Endometrium (tissue), 2 donors: ENCODE measurements at regions not wholly inside any gene's neighbourhood (a gene's known extent, or its start where the extent isn't known, plus 50 kb on each side); places are given as distances from the start of the nearest gene placed in this dataset.
"Not testable (repeated sequence)": the region's sequence is repeated elsewhere in the genome, so short reads cannot be mapped to it uniquely, and the experiment has no call there.

Experiments used
- FAIRE-seq: peaks from 2 replicates; lab custom pipeline; 2012; peaks lifted over from hg19 to GRCh38; lab: Jason Lieb, UNC
- donor health status: control.
- donor health status: control.

DNA sequence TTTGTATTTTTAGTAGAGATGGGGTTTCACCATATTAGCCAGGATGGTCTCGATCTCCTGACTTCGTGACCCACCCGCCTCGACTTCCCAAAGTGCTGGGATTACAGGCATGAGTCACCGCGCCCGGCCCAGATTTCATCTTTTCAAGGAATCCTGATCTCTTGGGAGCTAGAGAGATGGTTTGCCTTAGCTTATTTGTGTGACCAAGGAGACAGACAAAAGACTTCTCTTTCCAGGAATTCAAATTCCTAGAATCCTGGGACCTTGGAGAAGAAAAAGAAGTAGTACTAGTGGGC lies 337.1 kb upstream of the KLF4 start:
- FAIRE-seq, result not testable (repeated sequence)

DNA sequence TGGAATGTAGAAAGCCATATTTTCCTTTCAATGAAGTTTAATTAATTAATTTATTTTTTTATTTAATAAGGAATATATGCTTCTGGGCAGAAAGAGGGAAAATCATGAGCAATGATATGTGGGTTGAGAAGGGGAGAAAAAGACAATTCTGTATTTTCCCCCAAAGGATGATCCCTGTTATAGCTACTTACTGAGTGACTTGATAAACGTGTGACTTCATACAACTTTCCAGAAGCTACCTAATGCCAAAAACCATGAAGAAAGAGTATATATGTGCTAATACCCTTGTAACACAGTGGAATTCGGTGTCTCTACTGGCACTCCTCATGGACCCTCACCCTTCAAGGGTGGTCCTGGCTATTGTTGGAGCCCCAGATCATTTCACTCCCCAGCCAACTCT lies 335.0 kb upstream of the KLF4 start:
- no peak for FAIRE-seq

DNA sequence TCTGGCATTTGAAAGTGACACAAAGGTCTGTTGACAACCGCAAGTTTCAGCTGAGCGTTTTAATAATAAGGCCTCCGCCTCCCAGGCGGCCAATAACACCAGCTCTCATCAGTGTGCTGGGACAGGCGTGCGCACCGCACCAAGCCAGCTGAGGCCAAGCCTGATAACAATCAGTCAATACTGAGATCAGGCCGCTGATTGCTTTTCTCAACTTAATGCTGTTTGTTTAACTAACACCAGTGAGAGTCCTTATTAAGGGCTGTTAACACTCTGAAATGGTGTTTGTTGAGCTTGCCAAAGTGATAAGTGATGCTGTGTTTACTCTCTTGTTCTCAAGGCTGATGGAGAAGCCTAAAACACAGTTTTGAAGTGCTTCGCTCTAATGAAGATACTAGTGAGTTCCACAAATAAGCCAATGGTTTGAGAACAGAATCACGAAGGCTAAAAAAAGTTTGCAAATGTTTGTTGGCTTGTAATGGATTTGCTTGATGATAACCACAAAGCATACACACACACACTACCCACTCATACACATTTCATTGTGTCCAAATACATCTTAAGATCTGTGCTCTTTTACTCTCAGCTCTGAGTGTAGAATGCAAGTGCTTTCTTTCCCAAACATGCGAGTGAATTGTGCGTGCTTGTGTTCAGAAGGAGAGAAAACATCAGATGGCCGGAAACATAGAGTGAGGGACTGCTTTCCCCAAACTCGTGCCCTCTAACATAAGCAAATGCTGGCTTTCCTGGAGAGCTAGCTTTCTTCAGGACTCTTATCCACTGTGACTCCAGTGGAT lies 330.4 kb upstream of the KLF4 start:
- FAIRE-seq, result no peak

DNA sequence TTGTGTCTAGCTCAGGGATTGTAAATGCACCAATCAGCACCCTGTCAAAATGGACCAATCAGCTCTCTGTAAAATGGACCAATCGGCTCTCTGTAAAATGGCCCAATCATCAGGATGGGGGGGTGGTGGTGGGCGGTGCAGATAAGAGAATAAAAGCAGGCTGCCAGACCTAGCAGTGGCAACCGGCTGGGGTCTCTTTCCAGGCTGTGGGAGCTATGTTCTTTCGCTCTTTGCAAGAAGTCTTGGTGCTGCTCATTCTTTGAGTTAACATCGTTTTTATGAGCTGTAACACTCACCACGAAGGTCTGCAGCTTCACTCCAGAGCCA lies 328.9 kb upstream of the KLF4 start:
- FAIRE-seq, result not testable (repeated sequence)

DNA sequence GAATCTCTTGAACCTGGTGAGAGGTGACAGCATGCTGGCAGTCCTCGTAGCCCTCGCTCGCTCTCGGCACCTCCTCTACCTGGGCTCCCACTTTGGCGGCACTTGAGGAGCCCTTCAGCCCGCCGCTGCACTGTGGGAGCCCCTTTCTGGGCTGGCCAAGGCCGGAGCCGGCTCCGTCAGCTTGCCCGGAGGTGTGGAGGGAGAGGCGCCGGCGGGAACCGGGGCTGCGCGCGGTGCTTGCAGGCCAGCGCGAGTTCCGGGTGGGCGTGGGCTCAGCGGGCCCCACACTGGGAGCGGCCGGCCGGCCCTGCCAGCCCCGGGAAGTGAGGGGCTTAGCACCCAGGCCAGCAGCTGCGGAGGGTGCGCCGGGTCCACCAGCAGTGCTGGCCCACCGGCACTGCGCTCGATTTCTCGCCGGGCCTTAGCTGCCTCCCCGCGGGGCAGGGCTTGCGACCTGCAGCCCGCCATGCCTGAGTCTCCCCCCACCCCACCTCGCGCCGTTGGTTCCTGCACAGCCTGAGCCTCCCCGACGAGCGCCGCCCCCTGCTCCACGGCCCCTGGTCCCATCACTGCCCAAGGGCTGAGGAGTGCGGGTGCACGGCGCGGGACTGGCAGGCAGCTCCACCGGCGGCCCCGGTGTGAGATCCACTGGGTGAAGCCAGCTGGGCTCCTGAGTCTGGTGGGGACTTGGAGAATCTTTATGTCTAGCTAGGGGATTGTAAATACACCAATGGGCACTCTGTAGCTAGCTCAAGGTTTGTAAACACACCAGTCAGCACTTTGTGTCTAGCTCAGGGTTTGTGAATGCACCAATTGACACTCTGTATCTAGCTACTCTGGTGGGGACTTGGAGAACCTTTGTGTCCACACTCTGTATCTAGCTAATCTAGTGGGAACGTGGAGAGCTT lies 328.3 kb upstream of the KLF4 start:
- not testable (repeated sequence) for FAIRE-seq

DNA sequence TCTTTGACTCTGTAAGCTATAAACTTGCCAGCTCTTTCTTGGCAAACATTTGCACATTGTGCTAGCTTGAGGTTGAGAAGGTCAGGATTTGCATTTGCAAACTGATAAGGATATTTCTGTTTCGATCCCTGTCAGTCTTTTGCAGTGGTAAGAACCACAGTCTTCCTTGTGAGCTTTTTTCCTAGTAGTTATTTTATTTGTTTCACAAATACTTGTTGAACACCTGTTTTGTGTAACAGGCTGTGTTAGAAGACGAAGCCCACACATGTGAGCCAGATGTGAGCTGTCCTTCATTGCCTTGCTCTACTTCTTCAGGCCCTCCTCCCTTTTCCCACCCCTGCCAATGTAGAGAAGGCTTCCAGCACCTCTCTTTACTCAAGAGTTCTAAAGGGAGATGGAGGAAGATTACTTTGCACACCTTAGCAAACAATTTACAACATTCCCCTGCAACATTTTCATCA lies 327.0 kb upstream of the KLF4 start:
- FAIRE-seq, result peak; percentile 18

DNA sequence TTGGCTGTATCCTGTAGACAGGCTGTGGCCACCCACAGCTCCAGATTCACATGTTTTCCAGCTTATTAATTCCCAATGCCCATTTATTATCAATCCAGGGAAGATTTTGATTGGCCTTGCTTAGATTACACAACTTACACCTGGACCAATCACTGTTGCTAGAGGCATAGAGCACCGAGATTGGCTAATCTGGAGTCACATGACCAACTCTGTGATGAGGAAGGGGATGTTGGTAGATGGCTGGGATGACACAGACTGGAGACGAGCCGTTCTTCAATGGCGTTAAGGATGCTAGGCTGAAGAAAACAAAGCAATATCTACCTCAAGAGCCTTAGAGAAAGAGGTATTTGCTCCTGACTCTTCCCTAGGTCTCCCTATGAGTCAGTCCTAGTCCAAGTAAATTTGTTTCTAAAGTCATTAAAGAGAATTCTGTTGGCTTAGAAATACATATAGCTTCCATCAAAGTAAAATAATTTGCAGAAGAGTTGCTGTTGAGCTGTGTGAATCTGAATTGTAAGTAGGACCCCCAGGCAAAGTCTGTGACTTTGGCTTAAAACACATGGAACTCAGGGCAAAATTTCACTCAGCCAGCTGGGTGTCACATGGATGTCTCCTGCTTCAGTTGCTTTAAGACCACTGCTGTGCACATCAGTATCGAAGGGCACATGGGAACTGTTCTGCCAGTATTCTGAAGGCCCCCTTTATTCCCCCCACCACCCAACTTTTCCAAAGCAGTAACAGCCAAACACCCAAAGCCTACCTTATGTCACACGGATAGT lies 326.4 kb upstream of the KLF4 start:
- no peak for FAIRE-seq

DNA sequence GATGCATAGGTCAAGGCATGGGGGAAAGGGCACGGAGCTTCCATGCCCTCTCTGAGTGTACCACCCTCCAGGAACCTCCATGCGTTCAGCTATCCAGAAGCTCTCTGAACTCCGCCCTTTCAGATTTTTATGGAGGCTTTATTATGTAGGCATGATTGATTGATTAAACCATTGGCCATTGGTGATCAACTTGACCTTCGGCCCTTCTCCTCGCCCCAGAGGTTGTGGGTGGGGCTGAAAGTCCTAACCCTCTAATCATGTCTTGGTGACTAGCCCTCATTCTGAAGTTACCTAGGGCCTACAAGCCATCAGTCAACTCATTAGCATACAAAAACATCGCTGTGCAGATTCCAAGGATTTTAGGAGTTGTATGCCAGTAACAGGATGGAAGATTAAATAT lies 323.7 kb upstream of the KLF4 start:
- no peak for FAIRE-seq

DNA sequence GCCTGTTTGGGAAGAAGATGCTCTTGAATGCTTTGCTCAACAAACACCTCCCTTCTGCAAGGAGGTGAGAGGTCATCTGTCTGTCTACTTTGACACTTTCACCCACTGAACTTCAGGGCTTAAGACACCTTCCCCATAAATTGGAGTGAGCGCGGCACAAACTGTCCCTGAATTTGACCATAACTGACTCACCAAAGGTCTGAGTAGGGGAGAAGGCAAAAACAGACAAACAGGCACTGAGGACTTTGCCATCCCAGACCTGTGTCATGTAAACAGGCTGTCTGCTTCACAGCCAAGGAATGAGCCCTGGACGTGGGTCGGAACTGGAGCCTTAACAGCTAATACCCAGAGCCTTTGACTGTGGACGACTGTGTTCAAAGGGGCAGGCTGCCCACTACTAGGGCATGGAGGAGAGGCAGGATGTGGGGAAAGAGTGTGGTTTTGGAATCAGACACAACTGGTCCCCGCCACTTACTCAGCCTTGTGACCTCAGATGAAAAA lies 320.9 kb upstream of the KLF4 start:
- FAIRE-seq, result no peak

DNA sequence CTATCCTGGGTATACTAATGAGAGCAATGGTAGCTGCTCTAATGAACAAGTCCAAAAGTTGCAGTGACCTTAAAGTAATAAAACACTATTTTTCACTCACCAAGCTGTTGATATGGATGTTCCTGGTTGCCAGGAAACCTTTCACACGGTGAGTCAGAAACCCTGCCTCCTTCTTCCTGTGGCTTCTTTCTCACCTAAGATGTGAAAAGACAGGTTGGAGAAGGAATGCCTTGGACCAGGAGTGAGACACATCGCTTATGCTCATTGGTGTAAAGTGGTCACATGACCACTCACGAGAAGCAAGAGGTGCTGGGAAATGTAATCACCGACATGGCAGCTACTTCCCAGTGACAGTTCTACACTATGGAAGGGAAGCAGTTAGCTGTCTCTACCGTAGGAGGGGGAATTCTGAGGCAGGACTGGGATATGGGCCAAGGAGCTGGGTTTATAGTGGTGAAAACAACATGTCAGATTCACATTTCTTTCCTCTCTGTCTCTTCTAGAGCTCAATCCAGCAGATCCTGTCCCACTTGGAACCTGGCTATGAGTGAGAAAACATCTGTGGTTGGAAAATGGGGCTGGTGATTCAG lies 320.4 kb upstream of the KLF4 start:
- FAIRE-seq, result no peak

DNA sequence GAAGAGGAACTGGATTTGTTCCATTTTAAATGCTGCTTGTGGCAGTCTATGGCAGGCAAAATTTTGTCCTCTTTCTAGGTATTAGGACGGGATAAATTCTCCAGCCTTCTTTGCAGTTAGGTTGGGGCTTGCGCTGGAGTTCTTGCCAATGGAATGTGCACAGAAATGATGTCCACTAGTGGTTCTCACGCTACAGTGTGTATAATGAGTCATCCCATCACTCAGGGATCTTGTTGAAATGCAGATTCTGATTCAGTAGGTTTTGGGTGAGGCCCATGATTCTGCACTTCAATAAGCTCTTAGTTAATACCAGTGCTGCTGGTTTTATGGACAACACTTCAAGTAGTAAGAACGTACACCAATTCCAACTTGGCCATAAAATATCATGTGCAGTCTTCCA lies 317.6 kb upstream of the KLF4 start:
- no peak for FAIRE-seq

DNA sequence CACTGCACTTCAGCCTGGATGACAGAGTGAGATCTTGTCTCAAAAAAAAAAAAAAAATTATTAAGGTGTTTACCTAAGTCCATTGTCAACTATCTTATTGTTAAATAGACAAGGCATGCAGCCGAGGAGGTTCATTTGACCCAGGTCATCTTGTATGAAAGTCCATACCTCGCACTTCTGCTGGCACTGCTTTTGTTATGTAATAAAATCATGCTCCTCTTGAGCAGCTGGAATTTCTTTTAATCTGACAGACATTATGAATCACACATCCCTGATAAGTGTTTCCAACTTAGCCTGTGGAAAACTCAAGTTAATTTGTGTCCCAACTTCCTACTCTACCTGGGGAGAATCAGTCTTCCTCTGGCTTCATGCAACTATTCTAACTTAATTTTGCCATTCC lies 315.6 kb upstream of the KLF4 start:
- FAIRE-seq, result no peak

DNA sequence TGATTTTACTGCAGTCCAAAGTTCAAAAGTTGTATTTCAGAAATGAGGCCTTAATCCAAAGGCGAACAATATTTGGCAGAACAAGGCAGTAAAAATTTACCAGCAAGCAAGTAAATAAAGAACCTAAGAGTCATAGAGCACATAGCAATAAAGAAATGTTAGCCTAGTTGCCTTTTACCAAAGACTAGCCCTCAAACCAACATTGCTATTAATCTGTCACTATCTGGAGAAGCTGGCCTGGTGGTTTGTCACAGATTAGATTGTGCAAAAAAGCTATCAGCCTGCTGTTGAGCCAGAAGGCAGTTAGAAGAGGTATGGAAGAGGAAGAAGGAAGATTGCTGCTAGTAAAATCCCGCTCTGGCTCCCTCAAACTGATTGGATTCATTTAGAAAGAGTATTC lies 304.7 kb upstream of the KLF4 start:
- FAIRE-seq, result no peak

DNA sequence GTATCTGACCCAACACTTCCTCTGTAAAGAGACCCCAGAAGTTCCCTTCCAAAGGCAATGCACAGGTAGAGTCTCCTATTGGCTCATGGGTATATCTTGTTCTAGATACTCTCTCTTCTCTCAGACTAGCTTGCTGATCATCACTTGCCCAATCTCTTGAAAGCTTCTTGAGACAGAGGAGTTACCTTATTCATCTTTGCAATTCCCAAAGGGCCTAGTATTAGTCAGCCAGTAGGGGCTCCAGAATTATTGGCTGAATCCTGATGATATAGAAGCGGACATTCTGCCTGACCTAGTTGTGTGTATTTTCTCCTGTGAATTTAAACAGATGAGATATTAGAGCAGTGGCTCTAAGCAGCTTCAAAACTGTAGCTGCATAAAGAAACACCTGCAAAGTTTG lies 304.0 kb upstream of the KLF4 start:
- FAIRE-seq, result no peak

DNA sequence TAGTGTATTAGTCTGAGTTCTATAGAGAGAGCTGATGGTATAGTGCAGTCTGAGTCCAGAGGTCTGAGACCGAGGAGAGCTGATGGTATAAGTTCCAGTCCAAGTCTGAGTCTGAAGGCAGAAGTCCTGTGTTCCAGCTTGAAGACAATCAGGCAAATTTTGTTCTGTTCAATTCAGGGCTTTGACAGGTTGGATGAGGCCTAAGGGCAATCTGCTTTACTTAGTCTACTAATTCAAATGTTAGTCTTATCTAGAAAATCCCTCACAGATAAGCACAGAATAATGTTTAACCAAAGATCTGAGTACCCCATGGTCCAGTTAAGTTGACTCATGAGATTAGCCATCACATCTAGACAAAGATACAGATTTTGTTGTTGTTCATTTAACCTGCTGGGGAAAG lies 303.0 kb upstream of the KLF4 start:
- FAIRE-seq, result no peak

DNA sequence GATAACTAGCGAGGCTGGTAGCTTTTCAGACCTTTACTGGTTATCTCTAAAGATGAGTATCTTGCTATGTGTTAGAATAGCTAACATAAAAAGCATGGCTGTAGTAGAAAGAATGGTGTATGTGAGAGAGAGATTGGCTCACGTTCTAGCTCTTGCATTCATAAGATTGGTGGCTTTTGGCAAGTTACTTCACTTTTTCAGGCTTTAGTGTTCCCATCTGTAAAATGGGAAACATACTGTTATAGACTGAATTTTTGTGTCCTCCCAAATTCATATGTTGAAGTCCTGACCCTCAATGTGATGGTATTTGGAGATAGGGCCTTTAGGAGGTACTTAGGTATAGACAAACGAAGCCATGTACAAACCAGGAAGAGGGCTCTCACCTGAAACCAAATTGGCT lies 302.4 kb upstream of the KLF4 start:
- FAIRE-seq, result no peak

DNA sequence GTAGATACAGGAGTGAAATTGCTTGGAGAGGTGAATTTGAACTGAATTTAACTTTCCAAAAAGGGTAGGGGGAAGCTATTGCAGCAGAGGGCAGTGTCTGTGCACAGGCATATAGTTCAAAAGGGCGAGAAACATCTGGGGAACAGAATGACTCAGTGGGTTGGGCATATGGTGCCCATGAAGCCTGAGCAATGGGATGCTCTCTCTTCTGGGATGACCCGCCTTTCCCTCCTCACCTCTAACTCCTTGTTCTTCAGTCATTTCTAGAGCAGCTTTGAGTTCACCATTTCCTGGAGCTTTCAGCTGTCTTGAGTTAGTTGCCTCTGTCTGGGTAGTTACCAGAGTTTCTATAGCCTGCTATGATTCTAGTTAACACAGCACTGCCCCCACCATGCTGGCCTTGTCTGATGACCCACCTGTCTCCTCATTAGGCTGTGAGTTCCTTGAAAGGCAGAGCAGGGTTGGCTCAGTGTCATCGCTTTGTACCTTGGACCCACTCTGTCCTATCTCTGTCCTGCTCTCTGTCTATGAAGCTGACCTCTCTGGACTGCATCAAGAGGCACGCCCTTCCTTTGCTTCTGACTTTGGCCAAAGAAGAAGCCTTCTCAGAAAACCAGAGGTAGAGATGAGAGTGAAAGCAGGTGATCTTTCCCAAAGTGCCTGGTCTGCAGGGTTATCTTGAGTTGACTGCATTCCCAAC lies 299.6 kb upstream of the KLF4 start:
- no peak for FAIRE-seq

DNA sequence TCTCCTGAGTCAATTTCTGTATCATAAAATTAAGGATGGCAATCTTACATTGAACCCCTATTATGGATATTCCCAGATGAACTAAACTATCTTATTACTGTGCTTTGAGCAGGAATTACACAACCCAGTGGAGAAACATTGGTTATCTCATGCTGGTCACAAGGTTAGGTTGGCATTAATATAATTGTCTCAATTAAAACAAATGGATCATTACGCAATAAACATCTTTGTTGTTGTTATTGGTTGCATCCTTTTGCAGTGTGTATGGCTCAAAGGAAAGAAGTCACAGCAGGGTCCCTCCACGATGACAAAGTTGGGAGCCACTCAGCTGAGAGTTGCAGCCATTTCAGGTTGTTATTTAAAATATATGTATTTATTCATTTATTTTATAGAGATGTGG lies 297.0 kb upstream of the KLF4 start:
- no peak for FAIRE-seq

DNA sequence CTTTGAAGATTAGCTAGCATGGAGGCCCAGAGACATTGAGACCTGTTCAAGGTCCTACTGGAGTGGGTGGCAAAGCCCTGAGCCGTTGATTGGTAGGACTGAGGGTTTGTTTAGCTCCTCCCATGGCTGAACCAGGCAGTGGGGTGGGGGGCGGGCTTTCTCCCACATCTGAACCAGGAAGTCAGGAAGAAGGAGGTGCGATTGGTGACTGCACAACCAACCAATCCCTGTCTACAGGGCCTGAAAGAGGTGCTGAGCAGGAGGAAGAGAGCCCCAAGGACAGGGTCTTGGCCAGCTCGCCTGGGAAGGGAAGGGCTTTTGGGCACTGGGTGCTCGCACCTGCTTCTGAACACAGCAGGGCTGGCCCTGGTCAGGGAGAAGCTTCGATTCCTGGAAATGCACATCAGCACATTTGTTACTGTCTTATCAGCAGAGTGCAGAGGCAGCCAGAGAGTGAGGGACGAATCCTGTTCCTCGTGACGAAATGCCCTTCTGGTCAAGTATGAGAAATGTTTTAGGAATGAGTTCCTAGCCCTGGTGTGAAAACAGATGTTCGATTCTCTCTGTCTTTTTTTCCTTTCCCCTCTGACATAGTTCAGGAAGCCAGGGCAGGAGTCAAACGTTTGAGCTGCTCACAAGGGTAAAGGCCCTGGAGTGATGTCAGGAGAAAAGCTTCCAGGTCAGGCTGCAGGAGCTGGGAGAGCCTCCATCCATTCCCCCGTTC lies 294.8 kb upstream of the KLF4 start:
- FAIRE-seq, result no peak

DNA sequence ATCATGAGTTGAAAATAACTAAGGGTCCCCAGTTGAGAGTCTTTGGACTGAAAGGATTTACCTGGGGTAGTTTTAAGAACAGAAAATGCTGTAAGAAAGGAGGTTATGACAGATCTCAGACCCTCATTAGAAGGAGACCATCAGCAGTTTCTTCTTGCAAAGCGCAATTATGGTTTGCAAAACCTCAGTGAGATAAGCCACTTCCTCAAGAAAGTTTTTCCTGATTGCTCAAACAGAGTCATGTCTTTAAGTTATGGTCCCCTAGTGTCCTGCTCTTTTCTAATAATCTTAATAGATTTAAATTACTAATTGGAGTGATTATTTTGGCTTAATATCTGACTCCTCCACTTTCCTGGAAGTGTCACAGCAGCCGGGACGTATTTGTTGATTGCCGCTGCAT lies 293.2 kb upstream of the KLF4 start:
- no peak for FAIRE-seq

DNA sequence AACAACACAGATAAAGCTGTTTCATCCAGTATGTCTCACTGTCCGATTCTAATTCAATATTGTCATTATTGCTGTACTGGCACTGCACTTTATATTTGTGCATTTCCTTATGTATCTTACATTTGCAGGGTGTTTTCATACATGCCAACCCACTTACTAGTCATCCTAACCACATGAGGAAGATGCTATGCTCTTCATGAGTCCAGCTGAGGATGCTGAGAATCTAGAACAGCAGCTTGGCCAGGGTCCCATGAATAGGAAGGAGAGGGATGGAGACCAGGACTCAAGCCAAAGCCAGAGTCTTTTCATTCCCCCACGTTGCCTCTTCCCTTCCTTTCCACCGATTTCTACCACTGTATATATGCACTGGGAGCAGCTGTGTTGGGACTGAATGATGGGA lies 292.8 kb upstream of the KLF4 start:
- no peak for FAIRE-seq
